HG03457 (cell line): ENCODE measurements at regions not wholly inside any gene's neighbourhood (a gene's known extent, or its start where the extent isn't known, plus 50 kb on each side); places are given as distances from the start of the nearest gene placed in this dataset.
A peak's percentile ranks its signal among the peaks of the same experiment; 100 is the strongest.
"Not testable (repeated sequence)": the region's sequence is repeated elsewhere in the genome, so short reads cannot be mapped to it uniquely, and the experiment has no call there.

ENCODE experiments used
- ATAC-seq: cut with Tn5 transposase; IDR thresholded peaks from one replicate; pipeline ENCODE4 v1.9.1; 2021; ENCODE audit warnings: moderate number of reproducible peaks; ENCODE audit not compliant: unreplicated experiment

DNA sequence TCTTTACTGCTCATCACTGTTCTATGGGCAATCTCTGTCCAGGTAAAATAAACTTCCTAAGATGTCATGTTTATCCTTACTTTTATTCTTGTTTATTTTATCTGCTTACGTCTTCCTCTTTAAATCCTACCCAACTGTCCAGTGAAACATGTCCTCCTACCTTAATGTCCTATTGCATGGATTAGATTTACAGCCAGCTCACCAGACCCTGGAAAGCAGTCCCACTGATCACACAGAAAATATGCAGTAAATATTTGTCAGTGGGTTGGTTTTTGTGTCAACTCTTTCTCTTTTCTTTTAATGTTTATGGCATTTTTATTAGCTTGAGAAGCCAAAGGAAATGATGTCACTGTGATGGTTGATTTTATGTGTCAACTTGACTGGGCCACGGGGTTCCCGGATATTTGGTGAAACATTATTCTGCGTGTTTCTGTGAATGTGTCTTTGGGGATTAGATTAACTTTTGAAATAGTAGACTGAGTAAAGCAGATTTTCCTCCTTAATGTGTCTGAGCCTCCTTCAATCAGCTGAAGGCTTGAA, 258.3 kb downstream of the SRGAP2C start:
- no peak for ATAC-seq

DNA sequence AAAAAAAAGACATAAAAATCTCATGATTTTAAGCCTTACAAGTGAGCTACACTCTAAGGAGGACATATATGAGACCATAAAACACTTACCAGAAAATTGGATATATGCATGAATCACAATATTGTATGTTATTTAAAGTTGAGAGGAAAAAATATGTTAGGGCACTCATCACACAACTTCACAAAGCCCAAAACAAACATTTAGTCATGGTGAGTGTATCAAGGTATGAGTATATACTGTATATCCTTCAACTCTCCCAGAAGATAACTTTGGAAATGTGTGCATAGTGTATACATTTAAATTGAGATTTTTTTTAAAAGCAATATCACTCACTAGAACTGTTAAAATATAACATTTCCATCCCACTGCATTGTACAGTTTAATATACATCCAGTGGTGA, 259.3 kb downstream of the SRGAP2C start:
- ATAC-seq, result no peak

DNA sequence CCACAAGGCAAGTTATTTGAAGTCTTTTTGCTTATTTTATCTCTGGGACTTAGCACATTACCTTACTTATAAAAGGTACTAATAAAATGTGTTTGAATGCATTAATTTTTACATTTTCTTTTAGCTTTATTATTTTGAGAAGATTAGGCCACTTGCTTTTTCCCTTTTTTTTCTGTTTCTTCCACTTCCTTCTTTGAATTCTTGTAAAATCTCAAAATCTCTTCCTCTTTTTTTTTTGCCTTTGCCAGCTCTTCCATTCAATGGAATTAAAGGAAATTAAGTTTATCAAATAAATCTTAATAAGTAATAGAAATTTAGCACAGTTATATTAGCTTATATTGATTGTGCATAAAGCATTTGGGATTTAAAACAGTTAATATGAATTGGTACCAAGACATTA, 260.9 kb downstream of the SRGAP2C start:
- no peak for ATAC-seq

DNA sequence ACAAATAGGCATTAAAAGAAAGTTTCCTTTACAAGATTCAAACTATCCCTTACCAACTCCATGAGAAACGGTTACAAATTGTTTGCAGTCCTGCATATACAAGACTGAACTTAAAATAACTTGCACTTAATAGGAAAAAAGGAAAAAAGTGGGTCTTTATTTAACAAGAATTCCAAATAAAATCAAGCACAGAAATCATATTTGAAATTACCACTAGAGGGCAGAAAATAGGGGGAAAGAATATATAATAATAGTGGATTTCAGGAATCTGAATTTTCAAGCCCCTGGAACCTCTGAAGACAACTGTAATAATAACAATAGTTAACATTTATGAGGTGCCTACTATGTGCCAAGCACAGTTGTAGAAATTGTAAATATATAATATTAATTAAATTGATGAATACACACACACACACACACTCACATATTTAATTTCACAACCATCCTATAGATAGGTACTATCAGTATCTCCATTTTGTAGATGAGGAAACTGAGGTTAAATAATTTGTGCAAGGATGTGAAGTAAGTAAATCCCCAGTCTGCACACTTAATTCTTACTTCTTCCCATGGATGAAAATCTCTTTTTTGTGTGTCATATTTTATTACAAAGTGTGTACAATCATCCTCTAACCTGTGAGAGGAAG, 262.6 kb downstream of the SRGAP2C start:
- not testable (repeated sequence) for ATAC-seq

DNA sequence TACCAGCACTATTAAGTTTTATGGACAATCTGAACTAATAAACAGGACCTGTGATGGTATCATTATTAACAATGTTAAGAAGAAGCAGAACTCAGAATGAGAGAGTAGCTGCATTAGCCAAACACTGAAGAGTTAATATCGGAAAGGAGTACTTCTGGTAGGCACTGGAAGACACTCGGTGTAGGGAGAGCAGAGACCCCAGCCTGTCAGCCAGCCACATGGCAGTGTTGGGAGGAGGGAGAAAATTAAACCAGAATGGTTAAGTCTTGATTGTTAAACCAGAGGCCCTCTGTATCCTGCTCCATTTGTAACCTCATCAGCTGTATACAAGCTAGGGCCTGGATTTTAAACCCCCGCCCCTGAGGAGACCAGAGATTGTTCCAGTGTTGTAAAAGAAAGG, 263.3 kb downstream of the SRGAP2C start:
- not testable (repeated sequence) for ATAC-seq

DNA sequence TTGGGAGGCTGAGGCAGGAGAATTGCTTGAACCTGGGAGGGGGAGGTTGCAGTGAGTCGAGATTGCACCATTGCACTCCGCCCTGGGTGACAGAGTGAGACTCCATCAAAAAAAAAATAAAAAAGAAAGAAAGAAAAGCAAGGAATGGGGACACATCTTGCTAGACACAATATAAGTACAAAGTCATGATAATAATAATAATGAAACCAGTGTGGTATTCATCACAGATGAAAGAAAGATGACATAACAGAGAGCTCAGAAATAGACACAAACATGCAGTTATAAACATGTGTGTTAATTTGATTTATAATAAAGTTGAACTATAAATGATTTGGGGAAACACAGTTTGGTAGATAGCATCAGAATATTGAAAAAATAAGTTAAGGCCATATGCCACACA, 264.1 kb downstream of the SRGAP2C start:
- no peak for ATAC-seq

DNA sequence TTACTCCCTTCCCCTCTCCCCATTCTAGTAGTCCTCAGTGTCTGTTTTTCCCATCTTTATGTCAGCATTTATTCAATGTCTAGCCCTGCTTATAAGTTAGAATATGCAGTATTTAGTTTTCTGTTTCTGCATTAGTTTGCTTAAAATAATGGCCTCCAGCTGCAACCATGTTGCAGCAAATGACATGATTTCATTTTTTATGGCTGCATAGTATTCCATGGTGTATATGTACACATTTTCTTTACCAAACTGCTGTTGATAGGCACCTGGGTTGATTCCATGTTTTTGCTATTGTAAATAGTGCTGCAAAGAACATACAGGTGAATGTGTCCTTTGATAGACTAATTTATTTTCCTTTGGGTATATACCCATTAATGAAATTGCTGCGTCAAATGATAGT, 267.7 kb downstream of the SRGAP2C start:
- no peak for ATAC-seq

DNA sequence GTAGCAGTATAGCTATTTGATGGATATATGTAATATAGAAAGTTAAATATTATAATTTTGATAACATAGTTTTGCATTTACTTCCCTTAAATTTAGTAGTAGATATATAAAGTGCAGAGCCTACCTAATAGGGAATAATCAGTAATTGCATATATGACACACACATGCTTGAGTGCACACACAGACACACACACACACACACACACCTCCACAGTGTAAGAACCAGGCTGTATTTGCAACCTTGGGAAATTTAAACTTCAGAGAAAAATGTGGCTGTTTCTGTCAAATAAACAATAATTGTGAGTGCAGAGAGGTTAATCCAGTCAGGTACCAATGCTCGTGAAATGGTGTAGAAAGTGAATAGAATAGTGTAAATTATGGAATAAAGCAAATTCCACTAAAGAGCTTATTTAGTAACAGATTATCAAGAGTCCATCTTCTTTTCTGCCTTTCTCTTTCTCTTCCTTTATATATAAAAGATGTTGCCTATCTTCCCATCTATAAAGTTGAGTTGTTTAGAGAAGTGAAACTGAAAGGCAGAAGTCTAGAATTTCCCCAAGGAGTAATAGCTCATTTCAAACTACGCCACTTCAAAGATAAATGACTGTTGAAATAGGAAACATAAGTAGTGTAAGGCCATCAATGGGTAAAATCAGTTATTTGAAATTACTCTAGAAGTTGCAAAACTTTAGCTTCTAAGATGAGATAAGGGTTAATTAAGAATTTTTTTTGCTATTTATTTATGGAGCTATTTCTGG, 273.7 kb downstream of the SRGAP2C start:
- ATAC-seq, result peak; percentile 99

DNA sequence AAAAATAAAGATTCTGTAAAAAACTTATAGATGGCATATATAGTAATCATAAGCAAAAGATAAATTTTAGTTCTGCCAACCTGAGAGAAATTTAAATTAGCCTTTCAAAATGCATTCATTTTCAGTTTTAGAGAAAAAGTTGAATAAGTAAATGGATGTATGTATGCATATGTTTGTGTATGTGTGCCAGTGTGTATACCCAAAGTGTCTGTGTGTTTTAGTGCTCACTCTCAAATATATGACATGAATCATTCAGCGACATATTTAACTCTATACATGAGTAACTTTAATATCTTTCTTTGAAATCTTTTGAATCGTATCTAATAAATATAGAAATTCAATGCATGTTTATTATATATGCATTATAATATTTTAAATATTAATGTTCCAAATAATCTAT, 274.5 kb downstream of the SRGAP2C start:
- ATAC-seq, result no peak

DNA sequence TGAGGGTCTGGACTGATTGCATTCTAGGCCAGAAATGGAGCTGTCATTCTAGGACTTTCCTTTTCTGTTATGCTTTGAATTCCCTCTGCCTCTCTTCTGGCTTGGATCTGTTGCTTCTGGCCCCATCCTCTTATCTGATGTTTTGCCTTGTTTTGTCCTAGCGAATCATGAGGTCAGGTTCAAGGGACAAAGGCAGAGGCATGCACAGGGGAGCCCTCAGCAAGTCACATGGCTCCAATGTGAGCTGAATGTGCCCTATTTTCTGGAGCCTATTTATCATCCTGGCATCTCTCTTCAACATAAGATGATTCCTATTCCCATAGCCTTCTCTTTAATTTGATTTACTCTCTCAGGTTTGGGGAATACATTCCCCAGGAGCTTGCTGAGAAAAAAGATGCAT, 284.6 kb downstream of the SRGAP2C start:
- ATAC-seq, result not testable (repeated sequence)

DNA sequence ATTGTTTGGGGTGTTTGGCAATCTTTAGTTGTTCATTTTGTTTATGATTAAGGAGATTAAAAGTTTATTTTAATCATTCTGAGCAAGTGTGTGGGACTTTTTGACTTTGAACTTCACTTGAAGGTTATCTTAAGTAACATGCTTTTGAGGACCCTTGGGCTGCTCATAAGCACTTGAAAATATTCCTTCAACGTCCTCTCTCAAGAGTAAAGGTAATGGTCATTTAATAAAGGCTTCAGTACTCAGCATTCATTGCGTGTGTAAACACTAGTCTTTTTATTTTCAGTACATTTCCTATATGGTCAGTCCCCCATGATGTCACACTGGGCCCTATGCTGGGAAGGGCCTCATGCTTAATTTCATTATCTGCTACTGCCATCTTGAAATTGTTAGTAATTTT, 285.6 kb downstream of the SRGAP2C start:
- not testable (repeated sequence) for ATAC-seq

DNA sequence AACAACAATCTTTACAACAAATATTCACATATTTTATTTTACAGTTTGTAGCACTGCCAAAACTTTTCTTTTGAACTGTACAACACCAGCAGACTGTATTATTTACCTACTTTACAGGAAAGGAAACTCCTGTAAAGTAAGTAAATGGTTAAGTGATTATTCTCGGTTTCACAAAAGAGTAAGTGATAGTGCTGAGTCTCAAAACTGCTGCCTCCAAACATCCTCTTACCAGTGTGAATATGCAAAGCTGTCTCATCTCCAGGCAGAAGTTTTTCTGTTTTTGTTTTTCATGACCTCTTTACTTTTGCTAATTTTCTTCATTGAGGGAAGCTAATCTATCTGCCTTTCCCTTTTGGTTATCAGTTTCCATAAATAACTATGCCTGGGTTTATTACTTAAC, 286.7 kb downstream of the SRGAP2C start:
- peak; percentile 99 for ATAC-seq

DNA sequence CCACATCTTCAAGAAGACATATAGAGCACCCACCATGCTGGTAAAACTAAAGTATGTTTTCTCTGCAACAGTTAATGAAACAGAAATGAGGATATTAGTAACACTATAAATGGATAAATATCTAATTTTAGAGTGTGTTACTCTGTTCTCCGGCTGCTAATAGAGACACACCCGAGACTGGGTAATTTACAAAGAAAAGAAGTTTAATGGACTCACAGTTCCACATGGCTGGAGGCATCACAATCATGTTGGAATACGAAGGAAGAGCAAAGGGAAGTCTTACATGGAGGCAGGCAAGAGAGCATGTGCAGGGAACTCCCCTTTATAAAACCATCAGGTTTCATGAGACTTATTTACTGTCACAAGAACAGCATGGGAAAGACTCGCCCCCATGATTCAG, 287.2 kb downstream of the SRGAP2C start:
- no peak for ATAC-seq

DNA sequence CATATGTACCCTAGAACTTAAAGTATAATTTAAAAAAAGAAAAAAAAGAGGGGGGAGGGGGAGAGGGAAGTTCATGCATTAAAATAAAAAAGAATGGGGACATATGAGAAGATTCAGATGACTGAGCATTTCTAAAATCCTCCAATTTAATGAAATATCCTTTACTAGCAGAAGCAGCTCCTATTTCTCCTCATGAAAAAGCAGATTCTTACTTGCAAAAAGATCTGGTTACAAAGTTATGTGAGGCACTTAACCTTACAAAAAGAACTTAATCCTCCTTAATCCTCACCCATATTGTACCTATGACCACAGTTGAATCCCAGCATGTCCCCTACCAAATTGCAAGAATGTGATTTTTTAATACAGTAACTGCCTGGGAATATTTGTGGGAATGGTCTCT, 298.5 kb downstream of the SRGAP2C start:
- no peak for ATAC-seq

DNA sequence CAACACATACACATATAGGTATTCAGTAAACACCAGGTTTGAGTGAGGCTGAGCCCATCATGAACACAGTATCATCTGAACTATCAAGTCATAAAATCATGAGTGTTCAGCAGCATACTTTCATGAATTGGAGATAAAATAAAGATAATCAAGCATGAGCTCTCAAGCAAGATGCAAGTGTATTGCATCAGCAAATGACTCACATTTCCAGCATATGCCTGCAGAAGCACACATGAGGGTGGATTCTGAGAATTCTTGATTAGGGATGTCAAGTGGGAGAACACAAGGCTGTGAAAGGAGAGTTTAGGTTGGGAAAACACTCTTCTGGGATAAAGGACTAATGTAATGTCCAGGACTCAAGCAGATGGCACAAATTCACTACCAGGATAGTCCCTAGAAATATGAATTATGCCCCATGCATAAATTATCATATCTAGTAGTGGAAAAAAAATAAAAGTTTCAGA, 299.2 kb downstream of the SRGAP2C start:
- ATAC-seq, result no peak

DNA sequence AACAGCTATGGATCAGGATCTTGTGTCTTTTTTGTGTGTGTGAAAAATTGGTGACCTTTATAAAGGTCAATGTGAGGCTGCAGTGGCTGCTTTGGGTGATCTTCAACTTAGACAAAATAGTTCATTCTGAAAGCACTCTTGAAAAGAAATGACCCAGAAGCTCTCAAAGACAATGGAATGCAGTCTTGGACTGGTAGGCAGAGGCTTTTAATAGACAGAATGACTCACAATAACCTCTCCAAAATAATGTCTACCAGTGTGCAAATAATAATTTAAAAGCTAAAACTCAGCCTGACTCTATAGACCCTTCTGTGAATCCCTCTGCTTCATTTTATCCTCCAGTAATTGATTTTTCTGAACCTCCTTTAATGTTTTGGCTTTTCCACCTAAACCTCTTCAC, 310.0 kb downstream of the SRGAP2C start:
- not testable (repeated sequence) for ATAC-seq

DNA sequence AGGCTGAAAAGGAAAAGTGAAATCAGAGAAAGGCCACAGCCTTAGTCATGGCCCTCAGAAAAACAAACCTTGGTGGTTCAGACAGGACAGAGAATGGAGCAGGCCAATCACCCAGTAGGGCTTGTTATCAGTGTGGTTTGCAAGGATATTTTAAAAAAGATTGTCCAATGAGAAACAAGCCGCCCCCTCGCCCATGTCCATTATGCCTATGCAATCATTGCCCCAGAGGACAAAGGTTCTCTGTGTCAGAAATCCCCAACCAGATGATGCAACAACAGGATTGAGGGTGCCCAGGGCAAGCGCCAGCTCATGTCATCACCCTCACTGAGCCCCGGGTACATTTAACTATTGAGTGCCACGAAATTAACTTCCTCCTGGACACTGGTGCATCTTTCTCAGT, 326.7 kb downstream of the SRGAP2C start:
- ATAC-seq, result not testable (repeated sequence)

DNA sequence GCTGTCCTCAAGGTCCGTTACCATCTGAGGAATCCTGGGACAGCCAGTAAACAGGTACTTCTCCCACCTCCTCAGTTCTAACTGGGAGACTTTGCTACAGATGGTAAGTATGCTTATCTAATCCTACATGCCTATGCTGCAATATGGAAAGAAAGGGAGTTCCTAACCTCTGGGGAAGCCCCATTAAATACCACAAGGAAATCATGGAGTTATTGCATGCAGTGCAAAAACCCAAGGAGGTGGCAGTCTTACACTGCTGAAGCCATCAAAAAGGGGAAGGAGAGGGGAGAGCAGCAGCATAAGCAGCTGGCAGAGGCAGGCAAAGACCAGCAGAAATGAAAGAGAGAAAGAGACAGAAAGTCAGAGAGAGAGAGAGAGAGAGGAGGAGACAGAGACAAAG, 327.1 kb downstream of the SRGAP2C start:
- not testable (repeated sequence) for ATAC-seq

DNA sequence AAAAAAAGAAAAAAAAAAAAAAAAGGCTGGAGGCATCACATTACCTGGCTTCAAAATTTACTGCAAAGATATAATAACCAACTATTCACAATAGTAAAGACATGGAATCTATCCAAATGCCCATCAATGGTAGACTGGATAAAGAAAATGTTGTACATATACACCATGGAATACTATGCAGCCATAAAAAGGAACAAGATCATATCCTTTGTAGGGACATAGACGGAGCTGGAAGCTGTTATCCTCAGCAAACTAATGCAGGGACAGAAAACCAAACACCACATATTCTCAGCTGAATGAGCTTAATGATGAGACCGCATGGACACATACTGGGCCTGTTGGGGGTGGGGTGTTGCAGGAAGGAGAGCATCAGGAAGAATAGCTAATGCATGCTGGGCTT, 330.5 kb downstream of the SRGAP2C start:
- no peak for ATAC-seq

DNA sequence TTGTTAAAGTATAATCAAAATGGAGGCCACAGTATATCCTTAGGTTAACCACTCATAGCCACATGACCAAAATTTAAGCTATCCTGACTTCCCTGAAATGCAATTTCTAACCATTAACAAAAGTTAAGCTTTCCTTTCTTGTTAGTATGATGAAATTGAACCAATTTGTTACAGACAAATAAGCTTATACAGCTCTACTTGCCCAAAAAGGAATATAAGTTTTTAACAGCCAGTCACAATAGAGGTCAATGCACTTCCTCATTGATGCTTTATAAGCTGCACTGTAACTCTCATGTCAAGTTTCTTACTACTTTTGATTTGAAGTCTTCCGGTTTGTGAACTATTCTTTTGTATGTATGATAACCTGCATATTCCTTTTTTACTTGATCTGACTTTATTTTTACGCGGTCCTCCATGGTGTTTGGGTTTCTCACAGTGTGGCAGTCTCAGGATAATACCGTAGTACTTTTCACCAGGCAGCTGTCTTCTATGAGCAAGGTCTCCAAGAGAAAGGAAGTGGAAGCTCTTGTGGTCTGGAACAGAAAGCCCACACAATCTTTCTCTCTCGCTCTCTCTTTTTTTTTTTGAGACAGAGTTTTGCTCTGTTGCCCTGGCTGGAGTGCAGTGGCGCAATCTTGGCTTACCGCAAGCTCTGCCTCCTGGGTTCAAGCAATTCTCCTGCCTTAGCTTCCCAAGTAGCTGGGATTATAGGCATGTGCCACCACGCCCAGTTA, 331.6 kb downstream of the SRGAP2C start:
- ATAC-seq, result peak; percentile 76

DNA sequence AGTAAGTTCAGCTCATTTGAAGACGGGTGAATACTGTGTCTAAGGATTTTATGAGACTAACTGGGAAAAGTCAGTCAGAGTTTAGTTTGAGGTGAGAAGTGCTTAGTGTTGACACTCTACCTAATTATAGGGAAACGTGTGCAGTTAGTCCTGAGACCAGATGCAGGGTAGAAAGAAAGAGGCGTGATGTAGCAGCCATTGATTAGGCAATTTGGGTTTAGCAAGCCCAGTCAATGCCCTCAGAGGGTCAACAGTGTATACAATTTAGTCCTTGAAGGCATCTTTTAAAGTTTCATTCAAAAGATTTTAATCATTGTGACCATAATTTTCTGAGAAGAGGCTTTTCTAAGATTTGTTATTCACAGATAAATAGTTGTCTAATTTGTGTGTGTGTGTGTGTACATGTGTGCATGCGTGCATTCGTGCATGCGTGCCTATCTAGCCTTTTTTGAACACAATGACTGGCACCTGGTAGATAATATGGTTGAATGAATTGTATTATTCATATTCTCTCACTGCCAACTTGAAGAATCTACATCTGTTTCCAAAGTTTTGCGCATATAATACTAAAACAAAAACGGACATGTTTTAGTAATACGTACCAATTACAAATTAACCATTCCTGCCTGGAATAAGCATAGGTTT, 332.9 kb downstream of the SRGAP2C start:
- ATAC-seq, result no peak
